B cell (primary cell): ENCODE measurements at regions not wholly inside any gene's neighbourhood (a gene's known extent, or its start where the extent isn't known, plus 50 kb on each side); places are given as distances from the start of the nearest gene placed in this dataset.

Experiments used
- ATAC-seq: fragments of 200-7000 bp; cut with Tn5 transposase; one replicate; pipeline ENCODE4 v1.10.0; 2021; ENCODE audit warnings: low read depth, mild to moderate bottlenecking, moderate number of reproducible peaks, moderate library complexity
- CTCF ChIA-PET: fragments of 350-600 bp; sonication (Branson Sonifier 250); formaldehyde crosslinking; loops from one replicate; lab custom pipeline; 2021; ENCODE audit warnings: antibody characterized with exemption, inconsistent platforms; lab: Charles Lee
- POLR2A ChIA-PET: fragments of 350-600 bp; sonication (Branson Sonifier 250); formaldehyde crosslinking; loops from one replicate; lab custom pipeline; 2021; ENCODE audit warnings: antibody characterized with exemption; lab: Charles Lee
- DNase-seq: peaks from one replicate; pipeline ENCODE4 v3.0.0; 2013
- H2AFZ ChIP-seq: 2 replicates; pipeline ENCODE4 v1.6.1; 2012; ENCODE audit warnings: mild to moderate bottlenecking, low read depth, low read length; ENCODE audit not compliant: insufficient read depth, poor library complexity, severe bottlenecking
- H3K27ac ChIP-seq, 2 donors: 1 replicate in 1 of 2; 2 replicates in 1 of 2; pipeline ENCODE4 v1.5.1; 2012 to 2013; ENCODE audit warnings: low read length in 2 of 2, mild to moderate bottlenecking in 2 of 2, moderate library complexity in 1 of 2
- H3K27me3 ChIP-seq, 4 experiments: fragments of 200-600 bp in 1 of 4; sonication (generic) in 1 of 4; replicated peaks in 1 of 4; 1 replicate in 2 of 4; 2 replicates in 2 of 4; pipeline versions ENCODE4 v1.6.1 to v1.7.0; 2013 to 2016; ENCODE audit warnings: low read length in 3 of 4, mild to moderate bottlenecking in 2 of 4, mixed read lengths in 1 of 4, moderate library complexity in 1 of 4; ENCODE audit not compliant: insufficient read depth in 4 of 4, control insufficient read depth in 3 of 4; ENCODE audit errors: control extremely low read depth in 1 of 4
- H3K36me3 ChIP-seq, 2 experiments: replicated peaks in 1 of 2; 1 replicate in 1 of 2; 2 replicates in 1 of 2; pipeline versions ENCODE4 v1.6.1 to v1.7.1; 2013; ENCODE audit warnings: low read length in 1 of 2; ENCODE audit not compliant: insufficient read depth in 2 of 2, control insufficient read depth in 1 of 2; ENCODE audit errors: control extremely low read depth in 1 of 2, extremely low read depth in 1 of 2
- H3K4me1 ChIP-seq, 2 donors: fragments of 200-600 bp in 1 of 2; sonication (generic) in 1 of 2; 1 replicate in 1 of 2; 2 replicates in 1 of 2; pipeline versions ENCODE4 v1.5.1 to v1.6.1; 2013 to 2017; ENCODE audit warnings: low read length in 2 of 2; ENCODE audit not compliant: control insufficient read depth in 2 of 2, insufficient read depth in 2 of 2
- H3K4me2 ChIP-seq: replicated peaks from 2 replicates; pipeline ENCODE3; 2012; ENCODE audit warnings: mild to moderate bottlenecking, low read depth, low read length; ENCODE audit not compliant: poor library complexity, severe bottlenecking
- H3K4me3 ChIP-seq, 5 experiments: fragments of 200-600 bp in 1 of 5; sonication (generic) in 1 of 5; 1 replicate in 3 of 5; 2 replicates in 2 of 5; pipeline versions ENCODE4 v1.5.1 to v1.7.0; 2011 to 2016; ENCODE audit warnings: low read length in 4 of 5, mild to moderate bottlenecking in 4 of 5, low read depth in 2 of 5, control low read depth in 1 of 5, moderate library complexity in 1 of 5; ENCODE audit not compliant: insufficient read depth in 1 of 5; ENCODE audit errors: control extremely low read depth in 1 of 5, extremely low read depth in 1 of 5
- H3K79me2 ChIP-seq: fragments of 200-600 bp; sonication (generic); one replicate; pipeline ENCODE4 v1.6.0; 2016; ENCODE audit warnings: low read length; ENCODE audit not compliant: control insufficient read depth, insufficient read depth
- H3K9ac ChIP-seq: fragments of 200-600 bp; sonication (generic); 2 replicates; pipeline ENCODE4 v1.6.1; 2017; ENCODE audit warnings: mild to moderate bottlenecking, low read length, moderate library complexity
- H3K9me3 ChIP-seq, 3 donors: one replicate each; pipeline versions ENCODE4 v1.6.1 to v1.7.1; 2013; ENCODE audit warnings: low read length in 2 of 3; ENCODE audit not compliant: control insufficient read depth in 2 of 3, insufficient read depth in 1 of 3; ENCODE audit errors: control extremely low read depth in 1 of 3
- H4K20me1 ChIP-seq: 2 replicates; pipeline ENCODE4 v1.6.0; 2012; ENCODE audit warnings: mild to moderate bottlenecking, low read length; ENCODE audit not compliant: insufficient read depth, control insufficient read depth, poor library complexity, severe bottlenecking
- H3K27ac Mint-ChIP-seq: one replicate; pipeline ENCODE4 v1.8.0; 2021; ENCODE audit warnings: mixed read lengths
- H3K27me3 Mint-ChIP-seq: one replicate; pipeline ENCODE4 v1.8.0; 2021; ENCODE audit warnings: mixed read lengths
- H3K4me1 Mint-ChIP-seq: one replicate; pipeline ENCODE4 v1.8.0; 2021; ENCODE audit warnings: mixed read lengths
- H3K4me3 Mint-ChIP-seq: one replicate; pipeline ENCODE4 v1.8.0; 2021; ENCODE audit warnings: mixed read lengths
- H3K9me3 Mint-ChIP-seq: one replicate; pipeline ENCODE4 v1.8.0; 2022; ENCODE audit warnings: mixed read lengths; ENCODE audit not compliant: insufficient read depth
- EZH2 ChIP-seq: IDR thresholded peaks from 2 replicates; pipeline ENCODE4 v1.6.1; 2012; ENCODE audit warnings: borderline replicate concordance, low read depth, mild to moderate bottlenecking, moderate library complexity, low read length; ENCODE audit not compliant: insufficient read depth, poor library complexity, severe bottlenecking
- WGBS: methylation state at CpG from one replicate; pipeline ENCODE4 v1.1.5; 2013; ENCODE audit warnings: missing lambda C conversion rate; ENCODE audit not compliant: insufficient coverage; 5-methylcytosine and 5-hydroxymethylcytosine counted together
- intact Hi-C: fragments of 100-400 bp; cut with micrococcal nuclease; formaldehyde crosslinking; loops from one replicate; pipeline ENCODE4 v1.10.0; 2022
- TF ChIP-seq, protein P1 (sequence below): fragments of 200-600 bp; IDR thresholded peaks from one replicate; pipeline ENCODE4 v1.8.0; 2022; ENCODE audit warnings: antibody characterized with exemption, mild to moderate bottlenecking

DNA sequence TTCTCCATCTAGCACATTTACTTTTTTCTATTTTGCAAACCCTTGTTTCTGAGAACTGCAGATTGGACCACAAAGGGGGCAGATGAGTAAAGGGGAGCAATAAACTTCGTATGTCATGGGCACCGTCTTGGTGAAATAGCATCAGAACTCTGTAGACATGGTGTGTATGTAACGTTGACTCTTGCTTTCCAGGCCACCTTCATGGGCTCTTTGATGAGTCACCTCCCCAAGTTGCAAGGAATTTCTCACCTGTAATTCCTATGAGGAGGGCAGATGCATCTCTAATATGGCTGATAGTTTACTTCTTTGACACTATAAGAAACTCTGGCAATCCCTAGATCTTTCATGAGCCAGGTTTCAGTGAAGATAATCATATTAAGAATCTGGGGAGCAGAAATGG lies 163.4 kb upstream of the PLPPR1 start:
- Mint-ChIP-seq H3K27me3 (no peaks in the 10 kb centered on the region), H3K27ac (no peak overlapping the region), H3K4me1 (no peaks in the 10 kb centered on the region), H3K4me3 (no peak overlapping the region), H3K9me3 (peaks cover 8% of the 10 kb centered on the region)
- Histone ChIP-seq H2AFZ (no peak overlapping the region), H3K36me3 (no peaks in the 10 kb centered on the region), H3K9me3 (peaks cover 0 to 3% (median 3%) of the 10 kb centered on the region in 3 donors), H3K4me1 (no peaks in the 10 kb centered on the region), H3K9ac (no peak overlapping the region), H4K20me1 (no peaks in the 10 kb centered on the region), H3K27ac (no peak overlapping the region), H3K27me3 (no peaks in the 10 kb centered on the region), H3K4me2 (no peak overlapping the region), H3K79me2 (no peaks in the 10 kb centered on the region), H3K4me3 (no peak overlapping the region)
- WGBS = 88% methylated on average over 3 of the region's 3 CpGs
- no peak for TF ChIP-seq EZH2
- TF ChIP-seq, protein P1, sequence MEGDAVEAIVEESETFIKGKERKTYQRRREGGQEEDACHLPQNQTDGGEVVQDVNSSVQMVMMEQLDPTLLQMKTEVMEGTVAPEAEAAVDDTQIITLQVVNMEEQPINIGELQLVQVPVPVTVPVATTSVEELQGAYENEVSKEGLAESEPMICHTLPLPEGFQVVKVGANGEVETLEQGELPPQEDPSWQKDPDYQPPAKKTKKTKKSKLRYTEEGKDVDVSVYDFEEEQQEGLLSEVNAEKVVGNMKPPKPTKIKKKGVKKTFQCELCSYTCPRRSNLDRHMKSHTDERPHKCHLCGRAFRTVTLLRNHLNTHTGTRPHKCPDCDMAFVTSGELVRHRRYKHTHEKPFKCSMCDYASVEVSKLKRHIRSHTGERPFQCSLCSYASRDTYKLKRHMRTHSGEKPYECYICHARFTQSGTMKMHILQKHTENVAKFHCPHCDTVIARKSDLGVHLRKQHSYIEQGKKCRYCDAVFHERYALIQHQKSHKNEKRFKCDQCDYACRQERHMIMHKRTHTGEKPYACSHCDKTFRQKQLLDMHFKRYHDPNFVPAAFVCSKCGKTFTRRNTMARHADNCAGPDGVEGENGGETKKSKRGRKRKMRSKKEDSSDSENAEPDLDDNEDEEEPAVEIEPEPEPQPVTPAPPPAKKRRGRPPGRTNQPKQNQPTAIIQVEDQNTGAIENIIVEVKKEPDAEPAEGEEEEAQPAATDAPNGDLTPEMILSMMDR = no peak
- ChIA-PET CTCF (no interaction called here), POLR2A (no interaction called here)
- no peak for DNase-seq
- intact Hi-C loops = no loop called here
- no peak for ATAC-seq

DNA sequence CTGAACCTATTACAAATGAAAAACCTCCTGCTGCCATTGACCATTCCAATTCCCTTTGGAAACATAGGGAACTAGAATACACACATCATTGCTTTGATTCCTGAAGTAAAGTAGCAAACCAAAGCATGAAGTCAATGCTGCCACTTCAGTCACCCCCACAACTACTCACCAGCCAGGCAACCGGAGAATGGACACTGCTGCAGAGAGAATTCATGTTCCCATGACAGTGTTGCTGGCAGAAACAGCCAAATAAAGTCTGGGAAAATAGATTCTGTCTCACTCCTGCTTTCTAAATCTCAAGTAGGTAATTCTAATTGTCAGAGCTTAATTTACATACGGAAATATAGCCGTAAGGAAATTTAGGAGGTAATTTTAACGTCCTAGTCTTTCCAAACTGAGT lies 162.9 kb upstream of the PLPPR1 start:
- H3K27me3 Mint-ChIP-seq = no peaks in the 10 kb centered on the region
- H3K4me1 ChIP-seq = no peaks in the 10 kb centered on the region
- WGBS = no CpG with 5 or more reads among the region's 4 CpGs

More for the DNA sequence above, 162.9 kb upstream of the PLPPR1 start:
- no peak overlapping the region for H3K4me2 ChIP-seq
- intact Hi-C loops = no loop called here
- no peak overlapping the region for H3K27ac ChIP-seq
- Mint-ChIP-seq H3K9me3 (peaks cover 8% of the 10 kb centered on the region), H3K4me3 (no peak overlapping the region), H3K27ac (no peak overlapping the region), H3K4me1 (no peaks in the 10 kb centered on the region)
- H3K79me2 ChIP-seq = no peaks in the 10 kb centered on the region
- CTCF ChIA-PET = no interaction called here
- H3K9ac ChIP-seq = no peak overlapping the region
- no peaks in the 10 kb centered on the region for H3K36me3 ChIP-seq
- peaks cover 0 to 3% (median 2%) of the 10 kb centered on the region in 3 donors for H3K9me3 ChIP-seq
- POLR2A ChIA-PET = no interaction called here
- DNase-seq = no peak
- TF ChIP-seq EZH2 = no peak
- TF ChIP-seq, protein P1 = no peak
- no peaks in the 10 kb centered on the region for H3K27me3 ChIP-seq
- no peak overlapping the region for H2AFZ ChIP-seq
- H4K20me1 ChIP-seq = no peaks in the 10 kb centered on the region
- ATAC-seq = no peak
- no peak overlapping the region for H3K4me3 ChIP-seq
